ENCODE measurements at regions not wholly inside any gene's neighbourhood (a gene's known extent, or its start where the extent isn't known, plus 50 kb on each side); places are given as distances from the start of the nearest gene placed in this dataset.

DNA sequence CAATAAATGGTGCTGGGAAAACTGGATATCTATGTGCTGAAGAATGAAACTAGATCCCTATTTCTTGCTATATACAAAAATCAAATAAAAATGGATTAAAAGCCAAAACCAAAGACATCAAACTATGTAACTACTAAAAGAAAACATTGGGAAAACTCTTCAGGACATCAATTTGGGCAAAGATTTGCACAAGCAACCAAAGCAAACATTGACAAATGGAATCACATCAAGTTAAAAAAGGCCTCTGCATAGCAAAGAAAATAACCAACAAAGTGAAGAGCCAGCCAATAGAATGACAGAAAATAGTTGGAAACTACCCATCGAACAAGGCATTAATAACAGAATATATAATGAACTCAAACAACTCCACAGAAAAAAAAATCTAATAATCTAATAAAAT is 1495.3 kb downstream of the SI start (continued):
- TF ChIP-seq, protein P1, sequence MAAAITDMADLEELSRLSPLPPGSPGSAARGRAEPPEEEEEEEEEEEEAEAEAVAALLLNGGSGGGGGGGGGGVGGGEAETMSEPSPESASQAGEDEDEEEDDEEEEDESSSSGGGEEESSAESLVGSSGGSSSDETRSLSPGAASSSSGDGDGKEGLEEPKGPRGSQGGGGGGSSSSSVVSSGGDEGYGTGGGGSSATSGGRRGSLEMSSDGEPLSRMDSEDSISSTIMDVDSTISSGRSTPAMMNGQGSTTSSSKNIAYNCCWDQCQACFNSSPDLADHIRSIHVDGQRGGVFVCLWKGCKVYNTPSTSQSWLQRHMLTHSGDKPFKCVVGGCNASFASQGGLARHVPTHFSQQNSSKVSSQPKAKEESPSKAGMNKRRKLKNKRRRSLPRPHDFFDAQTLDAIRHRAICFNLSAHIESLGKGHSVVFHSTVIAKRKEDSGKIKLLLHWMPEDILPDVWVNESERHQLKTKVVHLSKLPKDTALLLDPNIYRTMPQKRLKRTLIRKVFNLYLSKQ (tag by site-specific recombination; IDR thresholded peaks at IDR 0.05; ENCODE audit: borderline replicate concordance): no peak
- TF ChIP-seq, protein P2, sequence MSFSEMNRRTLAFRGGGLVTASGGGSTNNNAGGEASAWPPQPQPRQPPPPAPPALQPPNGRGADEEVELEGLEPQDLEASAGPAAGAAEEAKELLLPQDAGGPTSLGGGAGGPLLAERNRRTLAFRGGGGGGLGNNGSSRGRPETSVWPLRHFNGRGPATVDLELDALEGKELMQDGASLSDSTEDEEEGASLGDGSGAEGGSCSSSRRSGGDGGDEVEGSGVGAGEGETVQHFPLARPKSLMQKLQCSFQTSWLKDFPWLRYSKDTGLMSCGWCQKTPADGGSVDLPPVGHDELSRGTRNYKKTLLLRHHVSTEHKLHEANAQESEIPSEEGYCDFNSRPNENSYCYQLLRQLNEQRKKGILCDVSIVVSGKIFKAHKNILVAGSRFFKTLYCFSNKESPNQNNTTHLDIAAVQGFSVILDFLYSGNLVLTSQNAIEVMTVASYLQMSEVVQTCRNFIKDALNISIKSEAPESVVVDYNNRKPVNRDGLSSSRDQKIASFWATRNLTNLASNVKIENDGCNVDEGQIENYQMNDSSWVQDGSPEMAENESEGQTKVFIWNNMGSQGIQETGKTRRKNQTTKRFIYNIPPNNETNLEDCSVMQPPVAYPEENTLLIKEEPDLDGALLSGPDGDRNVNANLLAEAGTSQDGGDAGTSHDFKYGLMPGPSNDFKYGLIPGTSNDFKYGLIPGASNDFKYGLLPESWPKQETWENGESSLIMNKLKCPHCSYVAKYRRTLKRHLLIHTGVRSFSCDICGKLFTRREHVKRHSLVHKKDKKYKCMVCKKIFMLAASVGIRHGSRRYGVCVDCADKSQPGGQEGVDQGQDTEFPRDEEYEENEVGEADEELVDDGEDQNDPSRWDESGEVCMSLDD (tag by site-specific recombination; IDR thresholded peaks at IDR 0.05): no peak
- no peak for TF ChIP-seq GLIS2 (tag by site-specific recombination; IDR thresholded peaks at IDR 0.05)
- TF ChIP-seq ZNF776 (tag by site-specific recombination; IDR thresholded peaks at IDR 0.05; ENCODE audit: borderline replicate concordance): no peak
- no peak for TF ChIP-seq SCRT2 (tag by site-specific recombination; IDR thresholded peaks at IDR 0.05)
- no peak for TF ChIP-seq ZNF391 (tag by site-specific recombination; IDR thresholded peaks at IDR 0.05; ENCODE audit: borderline replicate concordance, low read depth)

DNA sequence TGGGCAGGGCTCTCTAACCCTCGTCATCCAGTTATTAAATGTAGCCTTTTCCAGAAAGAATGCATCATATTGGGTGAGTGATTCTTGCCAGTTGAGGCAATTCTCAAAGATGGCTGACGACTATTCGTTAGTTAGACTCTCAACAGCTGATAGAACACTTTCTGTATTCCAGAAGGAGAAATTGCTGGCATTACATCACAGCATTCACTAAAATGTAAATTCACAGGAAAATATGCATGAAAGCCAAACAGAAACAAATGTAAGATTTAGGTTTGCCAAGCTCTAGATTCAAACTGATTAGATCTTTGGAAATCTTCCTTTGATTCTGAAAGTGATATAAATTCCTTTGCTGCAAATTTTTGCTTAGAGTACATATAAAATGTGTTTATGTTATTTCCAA is 1501.0 kb downstream of the SI start:
- Histone ChIP-seq H3K9me3 (ENCODE audit: control insufficient read depth, insufficient read depth, low read depth, low read length) (no peaks in the 10 kb centered on the region), H3K4me1 (ENCODE audit: control insufficient read depth, insufficient read depth, low read length) (no peaks in the 10 kb centered on the region), H3K4me3 (ENCODE audit: low read depth, low read length) (no peak overlapping the region), H3K36me3 (ENCODE audit: control insufficient read depth in 2 of 2, insufficient read depth in 1 of 2, low read length in 2 of 2) (no peaks in the 10 kb centered on the region), H3K27ac (ENCODE audit: extremely low read depth, low read depth, low read length) (no peak overlapping the region)
- POLR2A ChIA-PET: no interaction called here
- CTCF ChIA-PET: no interaction called here
- no peak for TF ChIP-seq WT1 (tag by site-specific recombination; IDR thresholded peaks at IDR 0.05)
- TF ChIP-seq ZNF350 (tag by site-specific recombination; IDR thresholded peaks at IDR 0.05): no peak
- no peak for TF ChIP-seq ZNF514 (tag by site-specific recombination; IDR thresholded peaks at IDR 0.05)
- TF ChIP-seq ZNF785 (tag by site-specific recombination; IDR thresholded peaks at IDR 0.05): no peak
- no peak for TF ChIP-seq ZNF560 (tag by site-specific recombination; IDR thresholded peaks at IDR 0.05; ENCODE audit: borderline replicate concordance)
- TF ChIP-seq, protein P3, sequence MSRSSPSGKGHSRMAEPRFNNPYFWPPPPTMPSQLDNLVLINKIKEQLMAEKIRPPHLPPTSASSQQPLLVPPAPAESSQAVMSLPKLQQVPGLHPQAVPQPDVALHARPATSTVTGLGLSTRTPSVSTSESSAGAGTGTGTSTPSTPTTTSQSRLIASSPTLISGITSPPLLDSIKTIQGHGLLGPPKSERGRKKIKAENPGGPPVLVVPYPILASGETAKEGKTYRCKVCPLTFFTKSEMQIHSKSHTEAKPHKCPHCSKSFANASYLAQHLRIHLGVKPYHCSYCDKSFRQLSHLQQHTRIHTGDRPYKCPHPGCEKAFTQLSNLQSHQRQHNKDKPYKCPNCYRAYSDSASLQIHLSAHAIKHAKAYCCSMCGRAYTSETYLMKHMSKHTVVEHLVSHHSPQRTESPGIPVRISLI (tag by site-specific recombination; IDR thresholded peaks at IDR 0.05): no peak
- TF ChIP-seq, protein P4, sequence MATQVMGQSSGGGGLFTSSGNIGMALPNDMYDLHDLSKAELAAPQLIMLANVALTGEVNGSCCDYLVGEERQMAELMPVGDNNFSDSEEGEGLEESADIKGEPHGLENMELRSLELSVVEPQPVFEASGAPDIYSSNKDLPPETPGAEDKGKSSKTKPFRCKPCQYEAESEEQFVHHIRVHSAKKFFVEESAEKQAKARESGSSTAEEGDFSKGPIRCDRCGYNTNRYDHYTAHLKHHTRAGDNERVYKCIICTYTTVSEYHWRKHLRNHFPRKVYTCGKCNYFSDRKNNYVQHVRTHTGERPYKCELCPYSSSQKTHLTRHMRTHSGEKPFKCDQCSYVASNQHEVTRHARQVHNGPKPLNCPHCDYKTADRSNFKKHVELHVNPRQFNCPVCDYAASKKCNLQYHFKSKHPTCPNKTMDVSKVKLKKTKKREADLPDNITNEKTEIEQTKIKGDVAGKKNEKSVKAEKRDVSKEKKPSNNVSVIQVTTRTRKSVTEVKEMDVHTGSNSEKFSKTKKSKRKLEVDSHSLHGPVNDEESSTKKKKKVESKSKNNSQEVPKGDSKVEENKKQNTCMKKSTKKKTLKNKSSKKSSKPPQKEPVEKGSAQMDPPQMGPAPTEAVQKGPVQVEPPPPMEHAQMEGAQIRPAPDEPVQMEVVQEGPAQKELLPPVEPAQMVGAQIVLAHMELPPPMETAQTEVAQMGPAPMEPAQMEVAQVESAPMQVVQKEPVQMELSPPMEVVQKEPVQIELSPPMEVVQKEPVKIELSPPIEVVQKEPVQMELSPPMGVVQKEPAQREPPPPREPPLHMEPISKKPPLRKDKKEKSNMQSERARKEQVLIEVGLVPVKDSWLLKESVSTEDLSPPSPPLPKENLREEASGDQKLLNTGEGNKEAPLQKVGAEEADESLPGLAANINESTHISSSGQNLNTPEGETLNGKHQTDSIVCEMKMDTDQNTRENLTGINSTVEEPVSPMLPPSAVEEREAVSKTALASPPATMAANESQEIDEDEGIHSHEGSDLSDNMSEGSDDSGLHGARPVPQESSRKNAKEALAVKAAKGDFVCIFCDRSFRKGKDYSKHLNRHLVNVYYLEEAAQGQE (tag by site-specific recombination; IDR thresholded peaks at IDR 0.05): no peak
- TF ChIP-seq SP2 (tag by site-specific recombination; IDR thresholded peaks at IDR 0.05): no peak
- TF ChIP-seq, protein P5, sequence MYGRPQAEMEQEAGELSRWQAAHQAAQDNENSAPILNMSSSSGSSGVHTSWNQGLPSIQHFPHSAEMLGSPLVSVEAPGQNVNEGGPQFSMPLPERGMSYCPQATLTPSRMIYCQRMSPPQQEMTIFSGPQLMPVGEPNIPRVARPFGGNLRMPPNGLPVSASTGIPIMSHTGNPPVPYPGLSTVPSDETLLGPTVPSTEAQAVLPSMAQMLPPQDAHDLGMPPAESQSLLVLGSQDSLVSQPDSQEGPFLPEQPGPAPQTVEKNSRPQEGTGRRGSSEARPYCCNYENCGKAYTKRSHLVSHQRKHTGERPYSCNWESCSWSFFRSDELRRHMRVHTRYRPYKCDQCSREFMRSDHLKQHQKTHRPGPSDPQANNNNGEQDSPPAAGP (tag by site-specific recombination; IDR thresholded peaks at IDR 0.05): no peak
- TF ChIP-seq, protein P6, sequence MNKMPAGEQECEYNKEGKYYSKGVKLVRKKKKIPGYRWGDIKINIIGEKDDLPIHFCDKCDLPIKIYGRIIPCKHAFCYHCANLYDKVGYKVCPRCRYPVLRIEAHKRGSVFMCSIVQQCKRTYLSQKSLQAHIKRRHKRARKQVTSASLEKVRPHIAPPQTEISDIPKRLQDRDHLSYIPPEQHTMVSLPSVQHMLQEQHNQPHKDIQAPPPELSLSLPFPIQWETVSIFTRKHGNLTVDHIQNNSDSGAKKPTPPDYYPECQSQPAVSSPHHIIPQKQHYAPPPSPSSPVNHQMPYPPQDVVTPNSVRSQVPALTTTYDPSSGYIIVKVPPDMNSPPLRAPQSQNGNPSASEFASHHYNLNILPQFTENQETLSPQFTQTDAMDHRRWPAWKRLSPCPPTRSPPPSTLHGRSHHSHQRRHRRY (tag by site-specific recombination; IDR thresholded peaks at IDR 0.05): no peak
- TF ChIP-seq ZNF433 (tag by site-specific recombination; IDR thresholded peaks at IDR 0.05; ENCODE audit: low read depth): no peak
- no peak for TF ChIP-seq ZNF10 (tag by site-specific recombination; IDR thresholded peaks at IDR 0.05)
- TF ChIP-seq ZNF341 (tag by site-specific recombination; IDR thresholded peaks at IDR 0.05; ENCODE audit: low read depth): no peak
- TF ChIP-seq ZBTB20 (tag by site-specific recombination; IDR thresholded peaks at IDR 0.05): no peak
- TF ChIP-seq ZNF621 (tag by site-specific recombination; IDR thresholded peaks at IDR 0.05): no peak
- TF ChIP-seq, protein P7, sequence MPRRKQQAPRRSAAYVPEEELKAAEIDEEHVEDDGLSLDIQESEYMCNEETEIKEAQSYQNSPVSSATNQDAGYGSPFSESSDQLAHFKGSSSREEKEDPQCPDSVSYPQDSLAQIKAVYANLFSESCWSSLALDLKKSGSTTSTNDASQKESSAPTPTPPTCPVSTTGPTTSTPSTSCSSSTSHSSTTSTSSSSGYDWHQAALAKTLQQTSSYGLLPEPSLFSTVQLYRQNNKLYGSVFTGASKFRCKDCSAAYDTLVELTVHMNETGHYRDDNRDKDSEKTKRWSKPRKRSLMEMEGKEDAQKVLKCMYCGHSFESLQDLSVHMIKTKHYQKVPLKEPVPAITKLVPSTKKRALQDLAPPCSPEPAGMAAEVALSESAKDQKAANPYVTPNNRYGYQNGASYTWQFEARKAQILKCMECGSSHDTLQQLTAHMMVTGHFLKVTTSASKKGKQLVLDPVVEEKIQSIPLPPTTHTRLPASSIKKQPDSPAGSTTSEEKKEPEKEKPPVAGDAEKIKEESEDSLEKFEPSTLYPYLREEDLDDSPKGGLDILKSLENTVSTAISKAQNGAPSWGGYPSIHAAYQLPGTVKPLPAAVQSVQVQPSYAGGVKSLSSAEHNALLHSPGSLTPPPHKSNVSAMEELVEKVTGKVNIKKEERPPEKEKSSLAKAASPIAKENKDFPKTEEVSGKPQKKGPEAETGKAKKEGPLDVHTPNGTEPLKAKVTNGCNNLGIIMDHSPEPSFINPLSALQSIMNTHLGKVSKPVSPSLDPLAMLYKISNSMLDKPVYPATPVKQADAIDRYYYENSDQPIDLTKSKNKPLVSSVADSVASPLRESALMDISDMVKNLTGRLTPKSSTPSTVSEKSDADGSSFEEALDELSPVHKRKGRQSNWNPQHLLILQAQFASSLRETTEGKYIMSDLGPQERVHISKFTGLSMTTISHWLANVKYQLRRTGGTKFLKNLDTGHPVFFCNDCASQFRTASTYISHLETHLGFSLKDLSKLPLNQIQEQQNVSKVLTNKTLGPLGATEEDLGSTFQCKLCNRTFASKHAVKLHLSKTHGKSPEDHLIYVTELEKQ (tag by site-specific recombination; IDR thresholded peaks at IDR 0.05; ENCODE audit: borderline replicate concordance): no peak
- no peak for TF ChIP-seq OVOL3 (tag by site-specific recombination; IDR thresholded peaks at IDR 0.05)

All from HEK293 (cell line).